ENCODE measurements at regions not wholly inside any gene's neighbourhood (a gene's known extent, or its start where the extent isn't known, plus 50 kb on each side); places are given as distances from the start of the nearest gene placed in this dataset.
"Not testable (repeated sequence)": the region's sequence is repeated elsewhere in the genome, so short reads cannot be mapped to it uniquely, and the experiment has no call there.

DNA sequence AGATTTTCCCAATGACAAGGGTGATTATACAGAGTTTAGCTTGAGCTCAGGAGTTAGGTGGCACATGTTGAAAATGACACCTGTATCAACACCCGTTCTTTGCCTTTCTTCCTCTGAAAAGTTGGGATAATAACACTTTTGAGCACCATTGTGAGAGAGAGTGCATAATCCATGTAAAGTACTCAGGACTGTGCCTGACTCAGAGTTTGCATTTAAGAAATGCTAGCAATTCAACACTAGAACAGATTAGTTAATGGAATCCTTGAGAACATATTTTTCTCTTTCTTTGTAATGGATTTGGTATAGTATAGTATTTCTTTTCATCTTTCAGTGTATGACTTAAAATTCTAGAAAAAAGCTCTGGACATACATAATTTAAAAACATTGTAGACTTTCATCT lies 449.2 kb downstream of the GJA1 start:
- no peak for DNase-seq

DNA sequence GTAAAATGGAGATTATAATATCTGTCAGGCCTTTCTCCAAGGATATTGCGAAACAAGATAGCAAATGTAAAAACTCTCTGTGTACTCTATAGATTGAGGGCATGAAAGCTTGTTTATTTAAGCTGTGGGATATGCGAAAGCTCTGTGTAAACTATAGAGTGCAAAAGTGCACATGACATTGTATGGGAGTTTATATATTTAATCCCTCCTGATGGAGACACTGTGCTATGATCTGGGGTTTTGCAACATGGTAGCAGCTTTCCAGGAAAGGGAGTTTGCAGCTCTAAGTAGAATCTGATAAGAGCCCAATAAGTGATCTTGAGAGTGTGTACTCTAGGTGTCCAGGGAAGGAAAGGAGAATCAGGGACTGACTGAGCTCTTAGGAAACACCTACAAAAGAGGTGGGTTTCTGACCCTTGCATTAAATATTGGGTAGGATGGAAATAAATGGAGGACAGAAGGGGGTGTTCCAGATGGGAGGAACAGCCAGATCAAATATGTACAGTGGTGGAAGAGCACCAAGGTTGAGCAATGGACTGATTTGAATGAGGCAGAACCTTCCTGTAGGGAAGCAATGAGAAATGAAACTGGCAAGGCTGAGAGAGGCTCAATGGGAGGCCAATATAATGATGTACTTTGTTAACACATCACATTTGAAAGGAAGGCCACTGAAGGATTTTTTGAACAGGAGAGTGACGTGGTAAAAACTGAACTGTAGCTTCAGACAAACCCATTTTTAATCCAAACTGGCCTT lies 450.1 kb downstream of the GJA1 start:
- no peak for DNase-seq

DNA sequence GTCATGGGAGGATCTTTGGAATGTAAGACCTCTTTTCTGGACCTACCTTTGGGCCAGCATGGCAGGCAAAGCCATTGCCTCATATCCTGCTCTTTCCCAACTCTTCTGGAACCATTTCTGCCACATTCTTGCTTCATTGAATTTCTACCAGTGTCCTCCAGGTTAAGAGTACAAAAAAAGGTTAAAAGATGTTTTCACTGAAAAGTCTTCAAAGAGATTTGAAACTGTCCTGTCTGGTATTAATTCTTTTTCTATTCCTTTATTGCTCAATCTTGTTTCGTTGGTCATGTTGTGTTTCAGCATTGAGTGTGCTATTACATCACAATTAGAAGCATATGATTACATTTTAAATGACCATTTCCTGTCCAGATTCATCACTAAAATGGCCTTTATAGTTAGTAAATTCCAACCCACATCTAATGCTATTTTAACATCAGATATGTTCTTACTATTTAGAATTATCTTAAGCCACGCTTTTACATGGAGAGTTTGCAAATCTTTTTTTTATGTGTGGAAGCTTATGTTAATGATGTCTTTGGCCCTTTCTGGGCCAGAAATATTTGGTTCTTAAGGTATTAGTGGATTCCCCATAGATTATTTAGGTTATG lies 450.9 kb downstream of the GJA1 start:
- DNase-seq: no peak

GRCh38 chr6:121887724-121888123 lies 452.3 kb downstream of the GJA1 start:
- DNase-seq: no peak

DNA sequence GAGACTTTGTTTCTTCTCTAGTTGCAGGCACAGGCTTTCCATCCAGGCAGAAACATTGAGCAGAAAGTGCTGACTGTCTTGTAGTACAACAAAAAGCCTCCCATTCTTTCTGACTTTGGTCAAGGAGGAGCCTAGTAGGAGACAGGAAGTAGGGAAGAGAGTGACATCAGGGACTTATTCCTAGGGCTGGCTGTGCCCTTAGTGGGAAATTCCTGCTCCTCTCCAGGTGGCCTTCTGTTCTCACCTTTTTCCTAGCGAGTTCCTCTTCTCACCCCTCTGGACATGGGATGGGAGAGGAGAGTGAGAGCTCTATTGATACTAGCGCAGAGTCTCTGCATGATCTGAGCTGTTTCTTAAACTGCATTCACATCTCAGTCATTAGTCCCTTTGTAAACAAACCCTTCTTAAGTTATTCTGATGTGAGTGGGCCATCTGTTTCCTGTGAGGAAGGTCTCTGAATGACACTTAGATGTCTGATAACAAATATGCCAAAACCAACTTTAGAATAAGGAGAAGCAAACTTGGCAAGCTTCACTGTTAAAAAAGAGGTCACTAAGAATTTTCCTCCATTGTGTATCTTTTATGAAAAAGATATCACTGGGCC lies 455.0 kb downstream of the GJA1 start:
- DNase-seq: no peak

DNA sequence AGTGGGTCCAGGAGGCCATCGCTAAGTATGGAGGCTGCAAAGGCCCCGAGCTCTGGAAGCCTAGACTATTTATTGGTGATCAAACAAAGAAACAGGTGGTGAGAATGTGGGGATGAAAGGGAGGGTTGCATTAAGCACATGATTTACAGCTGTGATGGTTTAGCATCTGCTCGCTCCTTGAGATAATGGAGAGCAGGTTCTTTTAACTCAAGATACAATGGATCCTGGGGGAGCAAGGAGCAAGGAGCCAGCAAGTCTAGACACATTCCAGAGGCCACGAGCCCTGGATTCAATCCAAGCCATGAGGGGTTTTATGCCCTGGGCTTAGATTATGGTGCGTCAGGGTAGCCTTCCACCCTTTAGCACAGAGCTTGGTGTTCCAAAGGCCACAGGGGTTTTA lies 460.3 kb downstream of the GJA1 start:
- DNase-seq: not testable (repeated sequence)

GRCh38 chr6:121896363-121896762 lies 460.9 kb downstream of the GJA1 start:
- no peak for DNase-seq

DNA sequence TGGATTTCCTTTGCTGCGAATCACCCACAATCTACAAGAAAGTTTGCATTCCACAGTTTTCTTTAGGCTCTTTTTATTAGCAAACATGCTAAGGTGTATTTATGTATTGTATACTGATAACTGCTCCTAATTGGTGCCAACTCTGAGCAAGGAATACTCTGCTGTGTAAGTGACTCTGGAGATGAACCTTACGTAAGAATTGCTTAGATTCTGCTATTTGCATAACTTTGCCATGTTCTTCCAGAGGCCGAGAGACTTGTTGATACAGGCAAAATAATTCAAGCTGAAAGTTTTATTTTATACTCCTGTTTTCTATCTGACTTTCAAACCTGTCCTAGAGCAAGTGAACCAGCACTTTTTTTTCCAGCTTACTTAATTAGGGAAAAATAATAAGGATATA lies 461.3 kb downstream of the GJA1 start:
- no peak for DNase-seq

GRCh38 chr6:121897337-121897760 lies 461.9 kb downstream of the GJA1 start:
- no peak for DNase-seq

GRCh38 chr6:121901432-121901831 lies 466.0 kb downstream of the GJA1 start:
- DNase-seq: no peak

DNA sequence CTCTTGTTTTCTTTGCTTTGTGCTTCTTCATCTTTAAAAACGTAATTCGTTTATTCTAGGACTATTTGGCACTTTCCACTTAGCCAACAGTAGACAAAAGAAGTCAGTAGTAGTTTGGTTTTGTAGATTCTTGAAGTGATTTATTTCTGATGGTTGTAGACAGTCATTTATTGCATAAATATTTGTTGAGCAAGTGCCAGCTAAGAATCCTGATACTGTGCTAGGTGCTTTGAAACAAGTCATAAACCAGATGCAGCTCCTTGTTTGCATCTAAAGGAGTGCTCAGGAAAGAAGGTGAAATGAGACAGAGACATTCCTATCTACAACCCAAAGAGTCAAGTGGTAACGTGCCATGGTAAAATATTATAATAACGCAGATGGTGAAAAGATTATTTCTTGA lies 469.1 kb downstream of the GJA1 start:
- no peak for DNase-seq

DNA sequence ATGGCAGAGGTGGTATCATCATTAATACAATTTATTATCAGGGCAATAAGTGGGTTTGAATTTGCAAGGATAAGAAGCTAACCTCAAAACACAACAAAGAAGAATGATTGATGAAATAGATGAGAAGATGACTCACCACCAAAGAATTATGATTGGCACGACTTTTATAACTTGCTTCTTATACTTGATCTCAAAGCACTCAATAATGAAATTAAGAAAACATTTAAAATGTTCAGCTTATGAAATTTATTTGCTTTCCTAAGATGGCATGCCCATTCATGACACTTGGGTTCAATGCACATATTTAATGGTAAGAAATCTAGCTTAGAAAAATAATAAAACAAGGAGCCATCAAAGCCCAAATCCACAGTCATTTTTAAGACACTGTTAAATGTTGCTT lies 477.5 kb downstream of the GJA1 start:
- DNase-seq: no peak

DNA sequence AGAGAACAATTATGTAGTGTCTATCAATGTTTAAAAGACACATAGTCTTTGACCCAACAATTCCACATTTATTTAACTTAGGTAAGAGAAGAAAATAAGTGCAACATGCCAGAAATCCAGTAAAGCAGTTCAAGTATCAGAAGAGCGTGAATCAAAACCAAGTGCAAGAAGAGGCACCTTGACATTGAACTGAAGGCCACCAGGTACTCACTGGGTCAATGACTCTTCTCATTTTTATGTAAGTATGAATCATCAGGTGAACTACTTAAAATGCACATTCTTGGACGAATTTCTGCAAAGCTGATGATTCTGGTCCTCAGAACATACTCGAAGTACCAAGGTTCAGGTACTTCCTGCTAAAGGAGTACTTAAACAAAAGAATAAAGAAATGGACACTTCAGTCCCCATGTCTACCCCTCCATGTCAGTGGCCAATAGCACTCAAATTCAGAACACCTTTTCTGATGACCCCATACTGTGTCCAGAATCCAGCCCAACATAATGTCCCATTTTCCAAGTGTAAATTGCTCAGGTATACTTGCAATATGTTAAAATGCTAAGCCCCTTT lies 481.9 kb downstream of the GJA1 start:
- DNase-seq: no peak

DNA sequence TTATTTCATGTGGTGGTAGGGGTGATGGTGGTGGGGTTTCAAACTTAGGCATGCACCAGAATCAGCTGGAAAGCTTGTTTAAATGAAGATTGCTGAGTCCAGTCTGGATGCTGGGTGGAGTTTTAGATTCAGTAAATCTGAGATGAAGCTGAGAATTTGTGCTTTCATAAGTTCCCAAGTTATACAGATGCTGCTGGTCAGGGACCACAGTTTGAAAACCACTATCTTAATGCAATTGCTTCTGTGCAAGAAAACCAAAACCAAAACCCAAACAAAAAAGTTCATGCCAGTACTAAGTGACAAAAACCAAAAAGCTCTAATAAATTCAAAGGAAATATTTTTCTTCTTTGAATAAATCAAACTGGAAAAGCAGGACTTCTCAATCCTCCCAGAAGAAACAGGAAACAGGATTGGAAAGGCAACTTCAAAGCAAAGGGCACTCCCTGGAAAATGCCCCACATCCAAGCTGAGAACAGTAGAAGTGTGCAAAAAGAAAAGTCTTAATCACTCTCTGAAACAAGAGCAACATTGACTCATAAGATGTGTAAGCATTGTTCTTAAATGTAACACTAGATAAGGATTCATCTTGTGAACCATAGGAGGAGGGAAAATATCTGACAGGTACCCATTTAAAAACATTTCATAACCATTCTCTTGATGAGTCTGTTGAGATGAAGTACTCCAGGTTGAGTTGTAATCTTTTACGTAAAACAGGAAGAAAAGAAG lies 481.5 kb upstream of the HSF2 start:
- no peak for DNase-seq

DNA sequence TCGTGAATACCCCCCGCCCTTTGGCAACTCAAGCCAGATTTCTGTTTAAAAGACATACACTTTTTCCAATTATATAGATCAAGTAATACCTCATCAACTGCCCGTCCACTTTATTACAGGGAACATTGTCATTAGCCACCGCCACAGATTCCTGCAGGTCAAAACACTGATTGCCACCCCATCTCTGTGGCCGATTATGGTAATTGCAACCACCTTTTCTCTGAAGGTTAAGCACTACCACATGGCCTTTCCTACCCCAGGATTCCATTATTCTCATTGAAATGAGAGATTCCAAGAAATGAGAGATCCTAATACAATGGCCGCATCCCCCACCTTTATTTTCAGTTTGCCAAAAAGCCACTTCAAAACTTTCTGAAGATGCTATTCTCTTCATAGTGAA lies 478.8 kb upstream of the HSF2 start:
- no peak for DNase-seq

DNA sequence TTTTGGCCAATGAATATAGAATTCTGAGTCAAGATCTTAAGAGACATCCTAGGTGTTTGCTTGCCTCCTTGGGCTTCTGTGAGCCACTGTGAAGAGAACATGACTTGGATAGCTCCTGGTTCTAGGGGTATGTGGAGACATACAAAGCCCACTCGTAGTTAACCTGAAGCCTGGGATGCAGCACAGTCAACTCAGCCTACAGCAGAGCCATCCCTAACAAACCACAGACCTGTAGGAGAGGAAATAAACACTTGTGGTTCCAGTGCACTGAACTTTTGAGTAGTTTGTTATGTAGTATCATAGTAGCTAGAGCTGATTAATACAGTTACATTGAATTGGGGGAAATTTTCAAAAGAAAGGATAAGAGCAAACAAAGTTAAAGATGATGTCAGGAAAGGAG lies 474.4 kb upstream of the HSF2 start:
- no peak for DNase-seq

- no peak for DNase-seq
Observed at GRCh38 chr6:121925534-121926255, 473.8 kb upstream of the HSF2 start.

- no peak for DNase-seq
Observed at GRCh38 chr6:121929301-121929700, 470.2 kb upstream of the HSF2 start.

- DNase-seq: no peak
Observed at GRCh38 chr6:121932076-121932991, 467.1 kb upstream of the HSF2 start.

DNA sequence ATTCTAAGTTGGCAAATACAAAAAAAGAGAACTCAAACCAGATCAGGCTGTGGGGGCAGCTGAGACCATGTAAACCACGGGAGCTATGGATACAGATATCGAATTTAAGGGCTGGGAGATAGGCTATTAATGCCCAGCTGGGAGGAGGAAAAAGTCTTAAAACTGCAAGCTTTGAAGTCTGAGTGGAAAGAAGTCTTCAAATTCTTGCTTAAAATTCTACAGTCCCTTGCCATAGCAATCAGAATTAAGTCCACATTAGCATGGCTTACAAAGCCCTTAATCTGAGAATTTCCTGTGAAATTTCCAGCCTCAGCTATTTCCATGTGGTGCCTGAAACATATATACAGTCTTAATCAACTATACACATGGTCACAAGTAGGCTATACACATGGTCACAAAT lies 465.0 kb upstream of the HSF2 start:
- DNase-seq: no peak

GRCh38 chr6:121940728-121941127 lies 458.7 kb upstream of the HSF2 start:
- no peak for DNase-seq

GRCh38 chr6:121944354-121944753 lies 455.1 kb upstream of the HSF2 start:
- no peak for DNase-seq

Data from activated CD4-positive, alpha-beta T cell treated with anti-CD3 and anti-CD28 coated beads for 48 hours (primary cell).